Ovary (tissue), 3 donors: ENCODE measurements at regions not wholly inside any gene's neighbourhood (a gene's known extent, or its start where the extent isn't known, plus 50 kb on each side); places are given as distances from the start of the nearest gene placed in this dataset.

Experiments
- POLR2A ChIP-seq: fragments of 450-650 bp; IDR thresholded peaks from one replicate; pipeline ENCODE4 v1.6.1; 2017; ENCODE audit warnings: antibody characterized with exemption, mild to moderate bottlenecking, moderate library complexity
- TF ChIP-seq, protein P1 (sequence below), 3 donors: fragments of 450-650 bp in 2 of 3; fragments of 200-600 bp in 1 of 3; IDR thresholded peaks; one replicate each; pipeline versions ENCODE4 v1.5.1 to v1.8.0; 2016 to 2022; ENCODE audit warnings: antibody characterized with exemption in 3 of 3, mild to moderate bottlenecking in 1 of 3
- donor health status: DM: no; HTN: no; CAD: no.

DNA sequence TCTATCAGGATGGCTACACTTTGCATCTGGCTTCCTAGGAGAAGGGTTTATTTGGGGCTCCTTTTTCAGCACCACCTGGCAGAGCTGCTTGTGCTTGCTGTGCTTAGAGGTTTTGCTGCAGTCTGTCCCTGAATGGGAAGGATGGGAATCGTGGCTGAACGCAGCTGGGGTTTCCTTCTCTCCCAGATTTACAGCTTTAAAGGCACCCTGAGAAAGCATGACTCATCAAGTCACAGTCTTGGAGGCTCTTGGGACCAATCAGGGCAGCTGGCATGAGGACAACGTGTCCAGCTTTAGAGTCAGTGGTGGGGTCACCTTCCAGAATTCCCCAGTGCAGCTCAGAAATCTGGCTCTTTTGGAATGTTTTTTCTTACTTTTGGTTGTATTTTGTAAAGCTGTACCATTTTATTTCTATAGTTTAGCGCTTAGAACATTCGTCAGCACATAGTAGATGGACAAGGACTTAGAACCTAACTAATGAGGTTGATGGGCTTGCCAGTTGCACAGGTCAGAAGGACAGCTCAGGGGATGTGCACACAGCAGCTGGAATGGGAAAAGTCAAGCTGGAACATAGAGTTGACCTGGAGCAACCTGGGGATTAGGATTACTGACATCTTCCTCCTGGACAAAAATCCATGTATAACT lies 222.6 kb downstream of the PRDM2 start:
- TF ChIP-seq, protein P1, sequence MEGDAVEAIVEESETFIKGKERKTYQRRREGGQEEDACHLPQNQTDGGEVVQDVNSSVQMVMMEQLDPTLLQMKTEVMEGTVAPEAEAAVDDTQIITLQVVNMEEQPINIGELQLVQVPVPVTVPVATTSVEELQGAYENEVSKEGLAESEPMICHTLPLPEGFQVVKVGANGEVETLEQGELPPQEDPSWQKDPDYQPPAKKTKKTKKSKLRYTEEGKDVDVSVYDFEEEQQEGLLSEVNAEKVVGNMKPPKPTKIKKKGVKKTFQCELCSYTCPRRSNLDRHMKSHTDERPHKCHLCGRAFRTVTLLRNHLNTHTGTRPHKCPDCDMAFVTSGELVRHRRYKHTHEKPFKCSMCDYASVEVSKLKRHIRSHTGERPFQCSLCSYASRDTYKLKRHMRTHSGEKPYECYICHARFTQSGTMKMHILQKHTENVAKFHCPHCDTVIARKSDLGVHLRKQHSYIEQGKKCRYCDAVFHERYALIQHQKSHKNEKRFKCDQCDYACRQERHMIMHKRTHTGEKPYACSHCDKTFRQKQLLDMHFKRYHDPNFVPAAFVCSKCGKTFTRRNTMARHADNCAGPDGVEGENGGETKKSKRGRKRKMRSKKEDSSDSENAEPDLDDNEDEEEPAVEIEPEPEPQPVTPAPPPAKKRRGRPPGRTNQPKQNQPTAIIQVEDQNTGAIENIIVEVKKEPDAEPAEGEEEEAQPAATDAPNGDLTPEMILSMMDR (IDR thresholded peaks at IDR 0.05): no peak
- no peak for TF ChIP-seq POLR2A
